H1 (cell line): ENCODE measurements at regions not wholly inside any gene's neighbourhood (a gene's known extent, or its start where the extent isn't known, plus 50 kb on each side); places are given as distances from the start of the nearest gene placed in this dataset.

ENCODE experiments used
- CBX8 ChIP-seq: fragments of 300-800, 300-1000 bp; sonication (generic); IDR thresholded peaks from 2 replicates; pipeline ENCODE4 v1.7.1; 2016; ENCODE audit warnings: low read depth, low read length, borderline replicate concordance
- CHD1 ChIP-seq: IDR thresholded peaks from 2 replicates; pipeline ENCODE4 v1.6.1; 2012; ENCODE audit warnings: low read depth, low read length, improper control_type of control experiment
- EP300 ChIP-seq, 2 experiments: IDR thresholded peaks; 1 replicate in 1 of 2; 2 replicates in 1 of 2; pipeline ENCODE4 v1.6.1; 2011 to 2012; ENCODE audit warnings: low read depth in 2 of 2, low read length in 2 of 2, mild to moderate bottlenecking in 2 of 2, borderline replicate concordance in 1 of 2, inconsistent platforms in 1 of 2, moderate library complexity in 1 of 2
- HDAC2 ChIP-seq, 2 experiments: fragments of 300-600 bp in 1 of 2; sonication (generic) in 1 of 2; IDR thresholded peaks; 2 replicates each; pipeline ENCODE4 v1.6.1; 2011 to 2012; ENCODE audit warnings: low read depth in 2 of 2, low read length in 2 of 2, mild to moderate bottlenecking in 2 of 2, moderate library complexity in 2 of 2, borderline replicate concordance in 1 of 2, inconsistent platforms in 1 of 2
- HDAC6 ChIP-seq: IDR thresholded peaks from one replicate; pipeline ENCODE4 v1.7.1; 2012; ENCODE audit warnings: low read depth, mild to moderate bottlenecking, inconsistent platforms, low read length, moderate library complexity
- PHF8 ChIP-seq: fragments of 200-600 bp; sonication (generic); conservative IDR thresholded peaks from 2 replicates; pipeline ENCODE4 v1.7.1; 2012; ENCODE audit warnings: low read depth, mild to moderate bottlenecking, inconsistent platforms, low read length, moderate library complexity
- POLR2A ChIP-seq, 2 experiments: IDR thresholded peaks; 1 replicate in 1 of 2; 2 replicates in 1 of 2; pipeline ENCODE4 v1.6.1; 2011; ENCODE audit warnings: low read depth in 2 of 2, low read length in 2 of 2, mild to moderate bottlenecking in 2 of 2; ENCODE audit errors: control extremely low read depth in 1 of 2
- RBBP5 ChIP-seq: IDR thresholded peaks from 2 replicates; pipeline ENCODE4 v1.7.1; 2012; ENCODE audit warnings: low read depth, mild to moderate bottlenecking, inconsistent platforms, low read length, moderate library complexity, borderline replicate concordance
- SIX5 ChIP-seq: IDR thresholded peaks from 2 replicates; pipeline ENCODE4 v1.6.1; 2011; ENCODE audit warnings: mild to moderate bottlenecking, low read depth, low read length
- SRF ChIP-seq: IDR thresholded peaks from 2 replicates; pipeline ENCODE4 v1.6.1; 2011; ENCODE audit warnings: mild to moderate bottlenecking, low read depth, low read length, moderate library complexity
- TF ChIP-seq, protein P1 (sequence below): fragments of 300-600 bp; sonication (generic); IDR thresholded peaks from 2 replicates; pipeline ENCODE4 v1.7.1; 2012; ENCODE audit warnings: low read length, moderate library complexity, mild to moderate bottlenecking, inconsistent platforms; ENCODE audit not compliant: insufficient replicate concordance

DNA sequence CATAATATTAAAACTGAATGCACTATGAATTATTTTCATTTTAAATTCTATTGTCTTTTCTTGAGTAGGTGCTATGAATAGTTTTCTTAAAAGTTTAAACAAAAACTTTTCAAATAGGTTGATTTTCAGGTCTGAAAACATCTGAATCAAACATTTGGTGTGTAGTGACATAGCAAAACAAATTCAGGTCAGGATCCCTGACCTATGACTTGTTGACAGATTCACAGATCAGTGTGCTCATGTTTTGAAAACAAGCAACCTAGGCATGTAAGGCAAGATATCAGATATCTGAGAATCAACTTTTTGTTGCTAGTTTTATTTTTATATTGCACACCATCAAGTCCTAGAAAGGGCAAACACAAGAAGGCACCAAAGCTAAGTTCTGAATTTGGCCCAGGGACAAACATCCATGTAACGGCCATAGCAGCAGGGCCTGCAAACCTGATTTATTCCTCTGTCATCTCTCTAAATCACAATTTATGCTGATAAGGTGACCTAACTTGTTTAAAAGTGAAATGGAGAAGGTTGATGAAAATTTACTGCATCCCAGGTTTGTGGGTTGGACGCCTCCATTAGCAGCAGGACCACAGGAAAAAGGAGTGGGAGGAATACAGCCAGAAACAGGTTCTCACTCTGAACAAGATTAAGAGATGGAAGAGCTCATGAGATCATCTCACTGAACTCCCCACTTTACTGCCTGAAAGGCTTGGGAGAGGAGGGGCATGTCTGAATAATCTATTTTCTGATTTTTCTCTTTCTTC lies 337.7 kb downstream of the KCNRG start (continued):
- TF ChIP-seq, protein P1, sequence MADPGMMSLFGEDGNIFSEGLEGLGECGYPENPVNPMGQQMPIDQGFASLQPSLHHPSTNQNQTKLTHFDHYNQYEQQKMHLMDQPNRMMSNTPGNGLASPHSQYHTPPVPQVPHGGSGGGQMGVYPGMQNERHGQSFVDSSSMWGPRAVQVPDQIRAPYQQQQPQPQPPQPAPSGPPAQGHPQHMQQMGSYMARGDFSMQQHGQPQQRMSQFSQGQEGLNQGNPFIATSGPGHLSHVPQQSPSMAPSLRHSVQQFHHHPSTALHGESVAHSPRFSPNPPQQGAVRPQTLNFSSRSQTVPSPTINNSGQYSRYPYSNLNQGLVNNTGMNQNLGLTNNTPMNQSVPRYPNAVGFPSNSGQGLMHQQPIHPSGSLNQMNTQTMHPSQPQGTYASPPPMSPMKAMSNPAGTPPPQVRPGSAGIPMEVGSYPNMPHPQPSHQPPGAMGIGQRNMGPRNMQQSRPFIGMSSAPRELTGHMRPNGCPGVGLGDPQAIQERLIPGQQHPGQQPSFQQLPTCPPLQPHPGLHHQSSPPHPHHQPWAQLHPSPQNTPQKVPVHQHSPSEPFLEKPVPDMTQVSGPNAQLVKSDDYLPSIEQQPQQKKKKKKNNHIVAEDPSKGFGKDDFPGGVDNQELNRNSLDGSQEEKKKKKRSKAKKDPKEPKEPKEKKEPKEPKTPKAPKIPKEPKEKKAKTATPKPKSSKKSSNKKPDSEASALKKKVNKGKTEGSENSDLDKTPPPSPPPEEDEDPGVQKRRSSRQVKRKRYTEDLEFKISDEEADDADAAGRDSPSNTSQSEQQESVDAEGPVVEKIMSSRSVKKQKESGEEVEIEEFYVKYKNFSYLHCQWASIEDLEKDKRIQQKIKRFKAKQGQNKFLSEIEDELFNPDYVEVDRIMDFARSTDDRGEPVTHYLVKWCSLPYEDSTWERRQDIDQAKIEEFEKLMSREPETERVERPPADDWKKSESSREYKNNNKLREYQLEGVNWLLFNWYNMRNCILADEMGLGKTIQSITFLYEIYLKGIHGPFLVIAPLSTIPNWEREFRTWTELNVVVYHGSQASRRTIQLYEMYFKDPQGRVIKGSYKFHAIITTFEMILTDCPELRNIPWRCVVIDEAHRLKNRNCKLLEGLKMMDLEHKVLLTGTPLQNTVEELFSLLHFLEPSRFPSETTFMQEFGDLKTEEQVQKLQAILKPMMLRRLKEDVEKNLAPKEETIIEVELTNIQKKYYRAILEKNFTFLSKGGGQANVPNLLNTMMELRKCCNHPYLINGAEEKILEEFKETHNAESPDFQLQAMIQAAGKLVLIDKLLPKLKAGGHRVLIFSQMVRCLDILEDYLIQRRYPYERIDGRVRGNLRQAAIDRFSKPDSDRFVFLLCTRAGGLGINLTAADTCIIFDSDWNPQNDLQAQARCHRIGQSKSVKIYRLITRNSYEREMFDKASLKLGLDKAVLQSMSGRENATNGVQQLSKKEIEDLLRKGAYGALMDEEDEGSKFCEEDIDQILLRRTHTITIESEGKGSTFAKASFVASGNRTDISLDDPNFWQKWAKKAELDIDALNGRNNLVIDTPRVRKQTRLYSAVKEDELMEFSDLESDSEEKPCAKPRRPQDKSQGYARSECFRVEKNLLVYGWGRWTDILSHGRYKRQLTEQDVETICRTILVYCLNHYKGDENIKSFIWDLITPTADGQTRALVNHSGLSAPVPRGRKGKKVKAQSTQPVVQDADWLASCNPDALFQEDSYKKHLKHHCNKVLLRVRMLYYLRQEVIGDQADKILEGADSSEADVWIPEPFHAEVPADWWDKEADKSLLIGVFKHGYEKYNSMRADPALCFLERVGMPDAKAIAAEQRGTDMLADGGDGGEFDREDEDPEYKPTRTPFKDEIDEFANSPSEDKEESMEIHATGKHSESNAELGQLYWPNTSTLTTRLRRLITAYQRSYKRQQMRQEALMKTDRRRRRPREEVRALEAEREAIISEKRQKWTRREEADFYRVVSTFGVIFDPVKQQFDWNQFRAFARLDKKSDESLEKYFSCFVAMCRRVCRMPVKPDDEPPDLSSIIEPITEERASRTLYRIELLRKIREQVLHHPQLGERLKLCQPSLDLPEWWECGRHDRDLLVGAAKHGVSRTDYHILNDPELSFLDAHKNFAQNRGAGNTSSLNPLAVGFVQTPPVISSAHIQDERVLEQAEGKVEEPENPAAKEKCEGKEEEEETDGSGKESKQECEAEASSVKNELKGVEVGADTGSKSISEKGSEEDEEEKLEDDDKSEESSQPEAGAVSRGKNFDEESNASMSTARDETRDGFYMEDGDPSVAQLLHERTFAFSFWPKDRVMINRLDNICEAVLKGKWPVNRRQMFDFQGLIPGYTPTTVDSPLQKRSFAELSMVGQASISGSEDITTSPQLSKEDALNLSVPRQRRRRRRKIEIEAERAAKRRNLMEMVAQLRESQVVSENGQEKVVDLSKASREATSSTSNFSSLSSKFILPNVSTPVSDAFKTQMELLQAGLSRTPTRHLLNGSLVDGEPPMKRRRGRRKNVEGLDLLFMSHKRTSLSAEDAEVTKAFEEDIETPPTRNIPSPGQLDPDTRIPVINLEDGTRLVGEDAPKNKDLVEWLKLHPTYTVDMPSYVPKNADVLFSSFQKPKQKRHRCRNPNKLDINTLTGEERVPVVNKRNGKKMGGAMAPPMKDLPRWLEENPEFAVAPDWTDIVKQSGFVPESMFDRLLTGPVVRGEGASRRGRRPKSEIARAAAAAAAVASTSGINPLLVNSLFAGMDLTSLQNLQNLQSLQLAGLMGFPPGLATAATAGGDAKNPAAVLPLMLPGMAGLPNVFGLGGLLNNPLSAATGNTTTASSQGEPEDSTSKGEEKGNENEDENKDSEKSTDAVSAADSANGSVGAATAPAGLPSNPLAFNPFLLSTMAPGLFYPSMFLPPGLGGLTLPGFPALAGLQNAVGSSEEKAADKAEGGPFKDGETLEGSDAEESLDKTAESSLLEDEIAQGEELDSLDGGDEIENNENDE = no peak
- TF ChIP-seq CBX8 (no peak), EP300 (IDR thresholded peaks at IDR 0.05; ENCODE audit: borderline replicate concordance in 1 of 2, low read depth in 2 of 2, low read length in 2 of 2) (no peak), CHD1 (no peak), PHF8 (no peak), HDAC2 (IDR thresholded peaks at IDR 0.05; ENCODE audit: borderline replicate concordance in 1 of 2, low read depth in 2 of 2, low read length in 2 of 2) (no peak), SIX5 (no peak), RBBP5 (no peak), SRF (no peak), POLR2A (IDR thresholded peaks at IDR 0.05; ENCODE audit: control extremely low read depth in 1 of 2, low read depth in 2 of 2, low read length in 2 of 2) (no peak), HDAC6 (no peak)
